HepG2 (cell line): ENCODE measurements at regions not wholly inside any gene's neighbourhood (a gene's known extent, or its start where the extent isn't known, plus 50 kb on each side); places are given as distances from the start of the nearest gene placed in this dataset.

Source experiments
- ATAC-seq: fragments of 200-7000 bp; cut with Tn5 transposase; 3 replicates; pipeline ENCODE4 v1.9.1; 2020; ENCODE audit warnings: mild to moderate bottlenecking, moderate library complexity
- BruUV-seq: library from RNA; stranded (reverse); fragments of 400-500 nt; replicated peaks from 2 replicates; lab custom pipeline; 2021; lab: Mats Ljungman, UMichigan
- CTCF ChIA-PET: fragments of 300-600 bp; formaldehyde crosslinking; extraction: SDS; loops from one replicate; lab custom pipeline; 2021; ENCODE audit warnings: low total read pairs, inconsistent platforms, low intra/inter-chr PET ratio; lab: Yijun Ruan, JAX
- POLR2A ChIA-PET: fragments of 350-600 bp; sonication (Branson Sonifier 250); formaldehyde crosslinking; loops from one replicate; lab custom pipeline; 2020; ENCODE audit warnings: antibody characterized with exemption, inconsistent platforms; lab: Yijun Ruan, JAX
- DNase-seq: peaks from one replicate; pipeline ENCODE4 v3.0.0-alpha.2; 2015; ENCODE audit warnings: low spot score
- FAIRE-seq: peaks from 3 replicates; lab custom pipeline; 2011; peaks lifted over from hg19 to GRCh38; lab: Jason Lieb, UNC
- H2AFZ ChIP-seq: one replicate; pipeline ENCODE4 v1.6.1; 2011; ENCODE audit warnings: low read length, inconsistent platforms
- H3K27ac ChIP-seq: fragments of 300-600 bp; 3 replicates; pipeline ENCODE4 v1.8.0; 2011; ENCODE audit warnings: mixed run types, mild to moderate bottlenecking, mixed read lengths, low read length, inconsistent platforms; ENCODE audit not compliant: insufficient read depth; ENCODE audit errors: extremely low read length
- H3K27me3 ChIP-seq, 2 experiments: fragments of 200-600 bp in 1 of 2; 2 replicates in 1 of 2; 3 replicates in 1 of 2; pipeline versions ENCODE4 v1.6.0 to v1.8.0; 2011; ENCODE audit warnings: low read length in 2 of 2, mild to moderate bottlenecking in 2 of 2, moderate library complexity in 2 of 2, inconsistent platforms in 1 of 2; ENCODE audit not compliant: insufficient read depth in 2 of 2, control insufficient read depth in 1 of 2
- H3K36me3 ChIP-seq, 2 experiments: fragments of 200-600 bp in 1 of 2; replicated peaks in 1 of 2; 2 replicates in 1 of 2; 3 replicates in 1 of 2; pipeline versions ENCODE4 v1.5.1 to v1.8.0; 2011; ENCODE audit warnings: low read length in 2 of 2, inconsistent platforms in 1 of 2; ENCODE audit not compliant: insufficient read depth in 2 of 2, control insufficient read depth in 1 of 2
- H3K4me1 ChIP-seq: 2 replicates; pipeline ENCODE4 v1.5.1; 2012; ENCODE audit warnings: low read length, inconsistent platforms; ENCODE audit not compliant: insufficient read depth
- H3K4me2 ChIP-seq: 2 replicates; pipeline ENCODE4 v1.6.0; 2011; ENCODE audit warnings: low read depth, low read length, inconsistent platforms
- H3K4me3 ChIP-seq, 3 experiments: fragments of 200-600 bp in 1 of 3; sonication (generic), shearing (Covaris generic) in 1 of 3; replicated peaks in 1 of 3; 2 replicates each; pipeline ENCODE4 v1.5.1; 2011 to 2016; ENCODE audit warnings: low read length in 3 of 3, inconsistent platforms in 2 of 3, low read depth in 2 of 3, mild to moderate bottlenecking in 2 of 3, control low read depth in 1 of 3, mixed read lengths in 1 of 3; ENCODE audit not compliant: insufficient read depth in 1 of 3
- H3K79me2 ChIP-seq: one replicate; pipeline ENCODE4 v1.6.1; 2011; ENCODE audit warnings: low read length, inconsistent platforms; ENCODE audit not compliant: insufficient read depth
- H3K9ac ChIP-seq: 2 replicates; pipeline ENCODE4 v1.6.0; 2011; ENCODE audit warnings: mild to moderate bottlenecking, low read depth, low read length, inconsistent platforms; ENCODE audit not compliant: insufficient read depth
- H3K9me3 ChIP-seq: 2 replicates; pipeline ENCODE4 v1.5.1; 2012; ENCODE audit warnings: mild to moderate bottlenecking, low read length
- H4K20me1 ChIP-seq: 2 replicates; pipeline ENCODE4 v1.6.0; 2011; ENCODE audit warnings: inconsistent platforms, mild to moderate bottlenecking, low read length, moderate library complexity; ENCODE audit not compliant: insufficient read depth
- ARID5B ChIP-seq: IDR thresholded peaks from 2 replicates; pipeline ENCODE4 v1.4.0; 2020; ENCODE audit warnings: mild to moderate bottlenecking, missing genetic modification reagents
- FOXO1 ChIP-seq: sonication (generic); formaldehyde crosslinking; IDR thresholded peaks from 2 replicates; pipeline ENCODE4 v1.4.0; 2020; ENCODE audit warnings: missing genetic modification reagents
- JARID2 ChIP-seq: sonication (generic); formaldehyde crosslinking; IDR thresholded peaks from 2 replicates; pipeline ENCODE4 v1.8.1; 2023; ENCODE audit warnings: missing genetic modification reagents, inconsistent platforms; ENCODE audit not compliant: insufficient replicate concordance
- KLF16 ChIP-seq, 2 experiments: sonication (generic) in 1 of 2; formaldehyde crosslinking in 1 of 2; IDR thresholded peaks; 2 replicates each; pipeline versions ENCODE4 v1.6.1 to v1.8.0; 2016 to 2023; ENCODE audit warnings: missing genetic modification reagents in 2 of 2, missing compliant biosample characterization in 1 of 2
- REL ChIP-seq: sonication (generic); formaldehyde crosslinking; conservative IDR thresholded peaks from 2 replicates; pipeline ENCODE4 v1.8.0; 2022; ENCODE audit warnings: mild to moderate bottlenecking, missing genetic modification reagents, moderate library complexity
- SETDB1 ChIP-seq: sonication (generic); formaldehyde crosslinking; IDR thresholded peaks from 2 replicates; pipeline ENCODE4 v1.5.1; 2020; ENCODE audit warnings: missing genetic modification reagents, mild to moderate bottlenecking, borderline replicate concordance
- TBX3 ChIP-seq: fragments of 450-650 bp; IDR thresholded peaks from 2 replicates; pipeline ENCODE4 v1.6.1; 2017; ENCODE audit warnings: antibody characterized with exemption, mild to moderate bottlenecking, inconsistent platforms, borderline replicate concordance
- TEAD3 ChIP-seq: optimal IDR thresholded peaks from 2 replicates; pipeline ENCODE3; 2016; ENCODE audit warnings: borderline replicate concordance
- ZNF124 ChIP-seq: sonication (generic); formaldehyde crosslinking; IDR thresholded peaks from 2 replicates; pipeline ENCODE4 v1.4.0; 2020; ENCODE audit warnings: missing genetic modification reagents
- ZNF761 ChIP-seq: sonication (generic); formaldehyde crosslinking; conservative IDR thresholded peaks from 2 replicates; pipeline ENCODE4 v1.4.0; 2020; ENCODE audit warnings: mild to moderate bottlenecking, missing genetic modification reagents
- ZSCAN29 ChIP-seq: sonication (generic); formaldehyde crosslinking; conservative IDR thresholded peaks from 2 replicates; pipeline ENCODE4 v1.4.0; 2020; ENCODE audit warnings: mild to moderate bottlenecking, missing genetic modification reagents
- WGBS: methylation state at CpG from one replicate; pipeline ENCODE4 v1.1.6; 2017; ENCODE audit warnings: low lambda C conversion rate; 5-methylcytosine and 5-hydroxymethylcytosine counted together
- in situ Hi-C: cut with HindIII; loops from 2 replicates; pipeline ENCODE4 v1.10.0; 2017; ENCODE audit warnings: low pct_unique_long_range_greater_than_20kb; ENCODE audit not compliant: extremely low pct_ligation_motif_present
- intact Hi-C: fragments of 100-400 bp; cut with micrococcal nuclease; formaldehyde crosslinking; loops from one replicate; pipeline ENCODE4 v1.10.0; 2022; ENCODE audit not compliant: unreplicated experiment
- TF ChIP-seq, protein P1 (sequence below): sonication (generic); formaldehyde crosslinking; IDR thresholded peaks from 2 replicates; pipeline ENCODE4 v1.4.0; 2020; ENCODE audit warnings: missing genetic modification reagents
- TF ChIP-seq, protein P2 (sequence below): IDR thresholded peaks from 2 replicates; pipeline ENCODE4 v1.6.1; 2016; ENCODE audit warnings: low read depth, control low read depth

GRCh38 chr6:90739802-90740201, 152.9 kb upstream of the MAP3K7 start:
- H3K27ac ChIP-seq: no peak overlapping the region
- no peak overlapping the region for H3K4me2 ChIP-seq
- ChIA-PET POLR2A (no interaction called here), CTCF (no interaction called here)
- no peak overlapping the region for H3K4me3 ChIP-seq
- 0% methylated on average over 3 of the region's 4 CpGs for whole genome bisulfite sequencing
- H3K4me1 ChIP-seq: no peaks in the 10 kb centered on the region
- no peaks in the 10 kb centered on the region for H3K36me3 ChIP-seq
- no peaks in the 10 kb centered on the region for H3K9me3 ChIP-seq
- H2AFZ ChIP-seq: no peak overlapping the region
- no peaks in the 10 kb centered on the region for H3K79me2 ChIP-seq
- 0 out of 5 replicates have a peak, but pooled peaks cover 0 to under 1% of the 10 kb centered on the region in 2 experiments for H3K27me3 ChIP-seq
- TF ChIP-seq TEAD3 (CRISPR knock-in tag) (no peak), FOXO1 (CRISPR knock-in tag) (no peak), JARID2 (CRISPR knock-in tag) (no peak), SETDB1 (CRISPR knock-in tag) (no peak), KLF16 (CRISPR knock-in tag; IDR thresholded peaks at IDR 0.05) (no peak)
- TF ChIP-seq, protein P1, sequence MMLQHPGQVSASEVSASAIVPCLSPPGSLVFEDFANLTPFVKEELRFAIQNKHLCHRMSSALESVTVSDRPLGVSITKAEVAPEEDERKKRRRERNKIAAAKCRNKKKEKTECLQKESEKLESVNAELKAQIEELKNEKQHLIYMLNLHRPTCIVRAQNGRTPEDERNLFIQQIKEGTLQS (CRISPR knock-in tag): no peak
- intact Hi-C loops: loop anchor here (2.0 kb wide), 1 partner anchor 43 kb away; no protein-coding TSS in a partner anchor
- no peak for FAIRE-seq
- no peak for DNase-seq
- ATAC-seq: no peak
- BruUV-seq: no TSS peak
- in situ Hi-C loops: no loop called here
- no peak overlapping the region for H3K9ac ChIP-seq
- H4K20me1 ChIP-seq: no peaks in the 10 kb centered on the region

- Histone ChIP-seq H3K36me3 (no peaks in the 10 kb centered on the region), H3K79me2 (no peaks in the 10 kb centered on the region), H3K9ac (no peak overlapping the region), H3K4me3 (no peak overlapping the region), H3K27me3 (no peaks in the 10 kb centered on the region), H3K4me2 (no peak overlapping the region), H3K9me3 (no peaks in the 10 kb centered on the region), H3K27ac (no peak overlapping the region), H4K20me1 (no peaks in the 10 kb centered on the region), H2AFZ (no peak overlapping the region), H3K4me1 (no peaks in the 10 kb centered on the region)
- intact Hi-C loops: no loop called here
- POLR2A ChIA-PET: no interaction called here
- no peak for FAIRE-seq
- WGBS: 47% methylated on average over 5 of the region's 7 CpGs
- no TSS peak for BruUV-seq
- no peak for DNase-seq
- CTCF ChIA-PET: no interaction called here
- no peak for ATAC-seq
- in situ Hi-C loops: no loop called here
- no peak for TF ChIP-seq ZNF761 (CRISPR knock-in tag)
- TF ChIP-seq, protein P2, sequence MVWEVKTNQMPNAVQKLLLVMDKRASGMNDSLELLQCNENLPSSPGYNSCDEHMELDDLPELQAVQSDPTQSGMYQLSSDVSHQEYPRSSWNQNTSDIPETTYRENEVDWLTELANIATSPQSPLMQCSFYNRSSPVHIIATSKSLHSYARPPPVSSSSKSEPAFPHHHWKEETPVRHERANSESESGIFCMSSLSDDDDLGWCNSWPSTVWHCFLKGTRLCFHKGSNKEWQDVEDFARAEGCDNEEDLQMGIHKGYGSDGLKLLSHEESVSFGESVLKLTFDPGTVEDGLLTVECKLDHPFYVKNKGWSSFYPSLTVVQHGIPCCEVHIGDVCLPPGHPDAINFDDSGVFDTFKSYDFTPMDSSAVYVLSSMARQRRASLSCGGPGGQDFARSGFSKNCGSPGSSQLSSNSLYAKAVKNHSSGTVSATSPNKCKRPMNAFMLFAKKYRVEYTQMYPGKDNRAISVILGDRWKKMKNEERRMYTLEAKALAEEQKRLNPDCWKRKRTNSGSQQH (CRISPR knock-in tag): no peak
- no peak for TF ChIP-seq TBX3
- no peak for TF ChIP-seq REL (CRISPR knock-in tag)
- TF ChIP-seq ZSCAN29 (CRISPR knock-in tag): no peak
- no peak for TF ChIP-seq ARID5B (CRISPR knock-in tag)
- TF ChIP-seq ZNF124 (CRISPR knock-in tag): no peak
Observed at GRCh38 chr6:90739339-90739738, 152.5 kb upstream of the MAP3K7 start.
